SK-N-SH (cell line): ENCODE measurements at regions not wholly inside any gene's neighbourhood (a gene's known extent, or its start where the extent isn't known, plus 50 kb on each side); places are given as distances from the start of the nearest gene placed in this dataset.

ENCODE experiments used
- CTCF ChIA-PET: fragments of 300-600, 350-600 bp; formaldehyde crosslinking; extraction: SDS; loops from one replicate; lab custom pipeline; 2021; lab: Yijun Ruan, JAX
- POLR2A ChIA-PET: fragments of 350-600 bp; sonication (Branson Sonifier 250); formaldehyde crosslinking; extraction: SDS; loops from one replicate; lab custom pipeline; 2020; ENCODE audit warnings: antibody characterized with exemption, inconsistent platforms; lab: Yijun Ruan, JAX
- DNase-seq: peaks from one replicate; pipeline ENCODE4 v3.0.0; 2012
- H2AFZ ChIP-seq: fragments of 200-600 bp; sonication (generic); 2 replicates; pipeline ENCODE4 v1.8.1; 2016; ENCODE audit warnings: antibody characterized with exemption, mild to moderate bottlenecking, low read depth
- H3F3A ChIP-seq: fragments of 200-600 bp; sonication (generic); replicated peaks from 2 replicates; pipeline ENCODE3; 2016; ENCODE audit warnings: antibody characterized with exemption, mild to moderate bottlenecking; ENCODE audit not compliant: insufficient read depth
- H3K27ac ChIP-seq, 2 experiments: fragments of 200-500 bp in 1 of 2; fragments of 200-600 bp in 1 of 2; sonication (Bioruptor generic) in 1 of 2; sonication (generic), shearing (Covaris generic) in 1 of 2; 2 replicates each; pipeline versions ENCODE4 v1.5.1 to v1.6.1; 2014 to 2016; ENCODE audit warnings: low read depth in 2 of 2, inconsistent platforms in 1 of 2, low read length in 1 of 2, mild to moderate bottlenecking in 1 of 2, mixed read lengths in 1 of 2
- H3K27me3 ChIP-seq: fragments of 200-600 bp; sonication (generic), shearing (Covaris generic); 2 replicates; pipeline ENCODE4 v1.6.1; 2016; ENCODE audit warnings: mixed run types; ENCODE audit not compliant: insufficient read depth
- H3K36me3 ChIP-seq, 2 experiments: fragments of 200-500 bp in 1 of 2; fragments of 200-600 bp in 1 of 2; sonication (Bioruptor generic) in 1 of 2; sonication (generic) in 1 of 2; replicated peaks in 1 of 2; 2 replicates each; pipeline versions ENCODE3 to v1.5.1; 2014 to 2016; ENCODE audit warnings: low read length in 1 of 2, mild to moderate bottlenecking in 1 of 2; ENCODE audit not compliant: insufficient read depth in 2 of 2, control insufficient read depth in 1 of 2
- H3K4me1 ChIP-seq, 2 experiments: fragments of 200-500 bp in 1 of 2; fragments of 200-600 bp in 1 of 2; sonication (Bioruptor generic) in 1 of 2; sonication (generic), shearing (Covaris generic) in 1 of 2; 2 replicates each; pipeline versions ENCODE4 v1.5.1 to v1.6.1; 2014 to 2016; ENCODE audit warnings: low read depth in 1 of 2, low read length in 1 of 2, mixed run types in 1 of 2; ENCODE audit not compliant: insufficient read depth in 2 of 2, control insufficient read depth in 1 of 2
- H3K4me2 ChIP-seq: fragments of 200-600 bp; sonication (generic), shearing (Covaris generic); 2 replicates; pipeline ENCODE4 v1.6.1; 2017; ENCODE audit warnings: mixed run types
- H3K4me3 ChIP-seq, 2 experiments: fragments of 200-500 bp in 1 of 2; fragments of 200-600 bp in 1 of 2; sonication (Bioruptor generic) in 1 of 2; sonication (generic), shearing (Covaris generic) in 1 of 2; 2 replicates each; pipeline versions ENCODE4 v1.5.1 to v1.8.1; 2014 to 2016; ENCODE audit warnings: low read depth in 2 of 2, inconsistent platforms in 1 of 2, low read length in 1 of 2, mild to moderate bottlenecking in 1 of 2, mixed read lengths in 1 of 2, moderate library complexity in 1 of 2
- H3K79me2 ChIP-seq: fragments of 200-600 bp; sonication (generic); 2 replicates; pipeline ENCODE4 v1.8.1; 2017; ENCODE audit warnings: mild to moderate bottlenecking; ENCODE audit not compliant: insufficient read depth
- H3K9ac ChIP-seq: fragments of 200-600 bp; sonication (generic); 2 replicates; pipeline ENCODE4 v1.6.1; 2017; ENCODE audit warnings: mixed run types
- H3K9me2 ChIP-seq: fragments of 200-600 bp; sonication (generic); 2 replicates; pipeline ENCODE4 v1.6.1; 2017; ENCODE audit warnings: mixed run types
- H3K9me3 ChIP-seq: fragments of 200-600 bp; sonication (generic); 2 replicates; pipeline ENCODE4 v1.6.1; 2017; ENCODE audit warnings: mixed run types, mild to moderate bottlenecking, moderate library complexity
- H4K20me1 ChIP-seq: fragments of 200-600 bp; sonication (generic); 2 replicates; pipeline ENCODE4 v1.6.1; 2017; ENCODE audit warnings: mild to moderate bottlenecking, mixed run types; ENCODE audit not compliant: insufficient read depth
- CHD2 ChIP-seq: fragments of 150-350 bp; IDR thresholded peaks from 2 replicates; pipeline ENCODE4 v1.6.1; 2018; ENCODE audit warnings: low read length; ENCODE audit not compliant: partially characterized antibody
- EP300 ChIP-seq, 2 experiments: IDR thresholded peaks; 2 replicates each; pipeline versions ENCODE4 v1.4.0 to v1.6.1; 2012; ENCODE audit warnings: borderline replicate concordance in 1 of 2, low read depth in 1 of 2, low read length in 1 of 2
- FOSL2 ChIP-seq: IDR thresholded peaks from 2 replicates; pipeline ENCODE4 v1.4.0; 2012; ENCODE audit warnings: low read depth, mild to moderate bottlenecking, moderate library complexity, borderline replicate concordance
- FOXJ3 ChIP-seq: sonication (generic); formaldehyde crosslinking; IDR thresholded peaks from 2 replicates; pipeline ENCODE4 v1.5.1; 2020; ENCODE audit warnings: mild to moderate bottlenecking, missing genetic modification reagents
- GABPA ChIP-seq: IDR thresholded peaks from 2 replicates; pipeline ENCODE4 v1.4.0; 2012; ENCODE audit warnings: low read depth, mild to moderate bottlenecking
- GATA2 ChIP-seq: sonication (generic); formaldehyde crosslinking; IDR thresholded peaks from 2 replicates; pipeline ENCODE4 v1.5.0; 2020; ENCODE audit warnings: mild to moderate bottlenecking, missing genetic modification reagents
- IRF3 ChIP-seq: fragments of 150-350 bp; IDR thresholded peaks from 2 replicates; pipeline ENCODE4 v1.6.1; 2016; ENCODE audit warnings: mild to moderate bottlenecking, low read depth, low read length
- MXI1 ChIP-seq: IDR thresholded peaks from 2 replicates; pipeline ENCODE4 v1.6.1; 2012; ENCODE audit warnings: mild to moderate bottlenecking, low read depth, low read length, improper control_type of control experiment
- RAD21 ChIP-seq: IDR thresholded peaks from 2 replicates; pipeline ENCODE4 v1.6.1; 2012; ENCODE audit warnings: mild to moderate bottlenecking, low read length
- REST ChIP-seq: IDR thresholded peaks from 2 replicates; pipeline ENCODE4 v1.6.1; 2012; ENCODE audit warnings: mild to moderate bottlenecking, low read depth, low read length, moderate library complexity
- RXRA ChIP-seq: IDR thresholded peaks from 2 replicates; pipeline ENCODE4 v1.4.0; 2012; ENCODE audit warnings: low read depth, mild to moderate bottlenecking, borderline replicate concordance
- SIN3A ChIP-seq: IDR thresholded peaks from 2 replicates; pipeline ENCODE4 v1.6.1; 2012; ENCODE audit warnings: low read depth, mild to moderate bottlenecking, low read length, moderate library complexity, borderline replicate concordance
- TCF12 ChIP-seq: IDR thresholded peaks from 2 replicates; pipeline ENCODE4 v1.4.0; 2012
- TEAD4 ChIP-seq: IDR thresholded peaks from 2 replicates; pipeline ENCODE4 v1.4.0; 2012; ENCODE audit warnings: mild to moderate bottlenecking, borderline replicate concordance; ENCODE audit not compliant: insufficient read depth
- USF2 ChIP-seq: fragments of 150-350 bp; IDR thresholded peaks from 2 replicates; pipeline ENCODE4 v1.6.1; 2017; ENCODE audit warnings: antibody characterized with exemption, low read length, low read depth, borderline replicate concordance
- YY1 ChIP-seq: IDR thresholded peaks from 2 replicates; pipeline ENCODE4 v1.4.0; 2012; ENCODE audit warnings: low read depth, mild to moderate bottlenecking
- ZBTB33 ChIP-seq: IDR thresholded peaks from 2 replicates; pipeline ENCODE4 v1.4.0; 2012; ENCODE audit warnings: low read depth, borderline replicate concordance
- WGBS: methylation state at CpG from one replicate; pipeline ENCODE4 v1.1.6; 2017; ENCODE audit warnings: low lambda C conversion rate; 5-methylcytosine and 5-hydroxymethylcytosine counted together
- TF ChIP-seq, protein P1 (sequence below): IDR thresholded peaks from 2 replicates; pipeline ENCODE4 v1.4.0; 2012; ENCODE audit warnings: low read depth
- TF ChIP-seq, protein P2 (sequence below): IDR thresholded peaks from 2 replicates; pipeline ENCODE4; 2012

- no peaks in the 10 kb centered on the region for H3K4me1 ChIP-seq
- H2AFZ ChIP-seq: no peak overlapping the region
- H3F3A ChIP-seq: no peaks in the 10 kb centered on the region
- no peaks in the 10 kb centered on the region for H3K9me2 ChIP-seq
- H3K27me3 ChIP-seq: no peaks in the 10 kb centered on the region; the same call in 1 of the 2 replicates
- no peak overlapping the region for H3K27ac ChIP-seq
- no peaks in the 10 kb centered on the region for H3K9me3 ChIP-seq
- H3K9ac ChIP-seq: no peak overlapping the region
- POLR2A ChIA-PET: no interaction called here
- no peaks in the 10 kb centered on the region for H3K79me2 ChIP-seq
- TF ChIP-seq GABPA (no peak), GATA2 (CRISPR knock-in tag) (no peak), MXI1 (no peak), YY1 (no peak), EP300 (IDR thresholded peaks at IDR 0.05; ENCODE audit: borderline replicate concordance in 1 of 2, low read depth in 1 of 2, low read length in 1 of 2) (no peak), IRF3 (no peak)
- CTCF ChIA-PET: no interaction called here
- no peaks in the 10 kb centered on the region for H4K20me1 ChIP-seq
- no peaks in the 10 kb centered on the region for H3K36me3 ChIP-seq
- H3K4me2 ChIP-seq: no peak overlapping the region
- no peak for DNase-seq
- no peak overlapping the region for H3K4me3 ChIP-seq
Observed at GRCh38 chrX:114061226-114061625, 522.7 kb upstream of the HTR2C start.

GRCh38 chrX:114058988-114059418 lies 524.9 kb upstream of the HTR2C start:
- Histone ChIP-seq H3K36me3 (no peaks in the 10 kb centered on the region), H3K4me3 (no peak overlapping the region), H3K4me1 (no peaks in the 10 kb centered on the region), H3F3A (no peaks in the 10 kb centered on the region), H4K20me1 (no peaks in the 10 kb centered on the region), H3K9me3 (no peaks in the 10 kb centered on the region), H3K79me2 (no peaks in the 10 kb centered on the region), H3K9me2 (no peaks in the 10 kb centered on the region), H3K9ac (no peak overlapping the region), H2AFZ (no peak overlapping the region), H3K27ac (no peak overlapping the region), H3K4me2 (no peak overlapping the region), H3K27me3 (no peaks in the 10 kb centered on the region; the same call in 1 of the 2 replicates)
- no peak for DNase-seq
- CTCF ChIA-PET: no interaction called here
- POLR2A ChIA-PET: no interaction called here
- 36% methylated on average over 13 of the region's 15 CpGs for WGBS
- no peak for TF ChIP-seq FOXJ3 (CRISPR knock-in tag)
- no peak for TF ChIP-seq SIN3A
- no peak for TF ChIP-seq EP300 (IDR thresholded peaks at IDR 0.05; ENCODE audit: borderline replicate concordance in 1 of 2, low read depth in 1 of 2, low read length in 1 of 2)
- TF ChIP-seq RXRA: no peak
- TF ChIP-seq ZBTB33: no peak
- TF ChIP-seq YY1: no peak
- no peak for TF ChIP-seq RAD21
- TF ChIP-seq USF2: no peak
- TF ChIP-seq REST: no peak
- TF ChIP-seq CHD2: no peak
- TF ChIP-seq, protein P1, sequence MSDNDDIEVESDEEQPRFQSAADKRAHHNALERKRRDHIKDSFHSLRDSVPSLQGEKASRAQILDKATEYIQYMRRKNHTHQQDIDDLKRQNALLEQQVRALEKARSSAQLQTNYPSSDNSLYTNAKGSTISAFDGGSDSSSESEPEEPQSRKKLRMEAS: no peak
- TF ChIP-seq, protein P2, sequence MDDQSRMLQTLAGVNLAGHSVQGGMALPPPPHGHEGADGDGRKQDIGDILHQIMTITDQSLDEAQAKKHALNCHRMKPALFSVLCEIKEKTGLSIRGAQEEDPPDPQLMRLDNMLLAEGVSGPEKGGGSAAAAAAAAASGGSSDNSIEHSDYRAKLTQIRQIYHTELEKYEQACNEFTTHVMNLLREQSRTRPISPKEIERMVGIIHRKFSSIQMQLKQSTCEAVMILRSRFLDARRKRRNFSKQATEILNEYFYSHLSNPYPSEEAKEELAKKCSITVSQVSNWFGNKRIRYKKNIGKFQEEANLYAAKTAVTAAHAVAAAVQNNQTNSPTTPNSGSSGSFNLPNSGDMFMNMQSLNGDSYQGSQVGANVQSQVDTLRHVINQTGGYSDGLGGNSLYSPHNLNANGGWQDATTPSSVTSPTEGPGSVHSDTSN: no peak
- no peak for TF ChIP-seq TCF12
- TF ChIP-seq FOSL2: no peak
- no peak for TF ChIP-seq TEAD4
